BLaER1 treated with 17β-estradiol and CSF1 and Interleukin-3, amounts not matched to agents 10 nM and 100 nM (cell line): ENCODE measurements at regions not wholly inside any gene's neighbourhood (a gene's known extent, or its start where the extent isn't known, plus 50 kb on each side); places are given as distances from the start of the nearest gene placed in this dataset.
"Not testable (repeated sequence)": the region's sequence is repeated elsewhere in the genome, so short reads cannot be mapped to it uniquely, and the experiment has no call there.

Experiments used
- H3K27ac ChIP-seq, 11 experiments: shearing (Covaris generic); formaldehyde crosslinking; 2 replicates each; pipeline ENCODE4 v1.8.1; 2022
- H3K27me3 ChIP-seq, 11 experiments: shearing (Covaris generic); formaldehyde crosslinking; 2 replicates each; pipeline ENCODE4 v1.8.1; 2022
- H3K36me3 ChIP-seq, 11 experiments: shearing (Covaris generic); formaldehyde crosslinking; 2 replicates each; pipeline ENCODE4 v1.8.1; 2022
- H3K4me1 ChIP-seq, 10 experiments: shearing (Covaris generic); formaldehyde crosslinking; 2 replicates each; pipeline ENCODE4 v1.8.1; 2022
- H3K4me2 ChIP-seq, 11 experiments: shearing (Covaris generic); formaldehyde crosslinking; 2 replicates each; pipeline ENCODE4 v1.8.1; 2022
- H3K4me3 ChIP-seq, 10 experiments: shearing (Covaris generic); formaldehyde crosslinking; 2 replicates each; pipeline ENCODE4 v1.8.1; 2022
- H3K9ac ChIP-seq, 11 experiments: shearing (Covaris generic); formaldehyde crosslinking; 2 replicates each; pipeline ENCODE4 v1.8.1; 2022
- H3K9me3 ChIP-seq, 11 experiments: shearing (Covaris generic); formaldehyde crosslinking; replicated peaks in 1 of 11; 2 replicates each; pipeline ENCODE4 v1.8.1; 2022
- H4K20me1 ChIP-seq, 11 experiments: shearing (Covaris generic); formaldehyde crosslinking; 2 replicates each; pipeline ENCODE4 v1.8.1; 2022
- Cebpa-rat ChIP-seq, 11 experiments: shearing (Covaris generic); IDR thresholded peaks; 2 replicates each; pipeline ENCODE4 v1.8.1; 2022

DNA sequence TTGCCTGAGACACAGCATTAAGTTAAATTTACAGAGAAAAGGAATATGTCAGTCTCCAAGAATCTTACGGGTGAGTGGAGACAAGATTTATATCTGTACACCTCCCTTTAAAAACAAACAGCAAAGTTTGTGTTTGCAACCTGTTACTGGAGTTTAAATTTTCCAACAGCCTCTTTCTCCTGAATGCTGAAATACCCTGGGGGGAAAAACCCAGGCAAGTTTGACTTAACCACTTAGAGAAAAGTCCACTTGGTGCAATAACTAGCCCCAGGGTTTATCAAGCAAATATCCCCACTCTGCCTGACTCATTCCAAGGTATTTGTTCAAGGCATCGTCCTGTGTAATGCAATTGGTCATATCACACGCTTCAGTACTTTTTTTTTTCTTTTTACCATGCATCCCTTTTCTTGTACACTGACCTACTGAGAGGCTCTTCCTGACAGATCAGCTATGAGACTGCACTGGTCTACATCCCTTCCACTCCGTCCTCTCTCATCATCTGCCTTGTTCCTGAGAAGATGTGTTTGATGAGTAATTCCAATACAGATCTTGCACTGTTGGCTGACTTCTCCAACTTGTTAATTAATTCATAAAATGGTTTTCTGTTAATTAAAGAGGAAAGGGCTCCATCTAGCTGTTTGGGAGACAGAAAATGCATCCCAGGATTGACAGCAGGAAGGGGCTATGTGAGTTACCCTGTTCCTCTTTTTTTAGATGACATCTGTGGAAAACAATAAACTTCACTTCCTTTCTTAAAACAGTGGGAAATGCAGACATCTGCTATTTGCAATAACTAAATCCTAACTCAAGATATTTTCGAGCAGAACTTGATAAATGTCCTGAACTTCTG, 212.5 kb upstream of the IRS2 start:
- H3K27me3 ChIP-seq = no peaks in the 10 kb centered on the region
- H3K36me3 ChIP-seq = no peaks in the 10 kb centered on the region
- H3K9me3 ChIP-seq = peaks cover 0 to 20% (median 14%) of the 10 kb centered on the region in 11 experiments; a peak in 16 of 22 replicates
- no peak overlapping the region for H3K4me3 ChIP-seq
- peaks cover 9 to 24% (median 14%) of the 10 kb centered on the region in 10 experiments; a peak in 15 of 20 replicates for H3K4me1 ChIP-seq
- peak overlapping the region; percentile 5 to 81 (median 34); a peak in 18 of 22 replicates for H3K4me2 ChIP-seq
- H3K9ac ChIP-seq = no peak overlapping the region
- H4K20me1 ChIP-seq = no peaks in the 10 kb centered on the region
- H3K27ac ChIP-seq = no peak overlapping the region
- TF ChIP-seq Cebpa-rat (IDR thresholded peaks at IDR 0.05) = no peak

DNA sequence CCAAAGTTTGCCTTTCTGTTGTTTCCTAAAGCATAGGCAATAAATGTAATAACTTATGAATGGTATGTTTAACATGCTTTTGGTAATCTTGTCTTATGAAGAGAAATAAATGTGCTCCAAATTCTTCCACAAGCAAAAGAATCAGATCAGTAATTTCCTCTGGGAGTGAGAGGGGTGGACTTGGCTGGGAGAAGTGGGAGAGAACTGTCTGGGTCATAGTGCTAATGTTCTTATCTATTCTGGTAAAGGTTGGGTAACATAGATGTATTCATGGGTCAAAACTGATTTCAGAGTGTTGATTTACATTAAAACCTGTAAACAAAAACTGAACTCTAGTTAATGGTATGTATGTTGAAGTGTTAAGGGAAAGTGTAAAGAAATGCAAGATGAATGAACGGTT, 211.7 kb upstream of the IRS2 start:
- H3K9ac ChIP-seq = no peak overlapping the region
- 0 out of 22 replicates have a peak overlapping the region, but pooled peaks of 1 of the 11 experiments have one; percentile 76 for H3K4me2 ChIP-seq
- no peaks in the 10 kb centered on the region for H3K36me3 ChIP-seq
- H3K4me3 ChIP-seq = no peak overlapping the region
- no peak for TF ChIP-seq Cebpa-rat (IDR thresholded peaks at IDR 0.05)
- H3K27ac ChIP-seq = no peak overlapping the region
- peaks cover 9 to 24% (median 14%) of the 10 kb centered on the region in 10 experiments; a peak in 15 of 20 replicates for H3K4me1 ChIP-seq
- H3K9me3 ChIP-seq = peaks cover 5 to 23% (median 18%) of the 10 kb centered on the region in 11 experiments; a peak in 18 of 22 replicates
- H4K20me1 ChIP-seq = no peaks in the 10 kb centered on the region
- no peaks in the 10 kb centered on the region for H3K27me3 ChIP-seq

DNA sequence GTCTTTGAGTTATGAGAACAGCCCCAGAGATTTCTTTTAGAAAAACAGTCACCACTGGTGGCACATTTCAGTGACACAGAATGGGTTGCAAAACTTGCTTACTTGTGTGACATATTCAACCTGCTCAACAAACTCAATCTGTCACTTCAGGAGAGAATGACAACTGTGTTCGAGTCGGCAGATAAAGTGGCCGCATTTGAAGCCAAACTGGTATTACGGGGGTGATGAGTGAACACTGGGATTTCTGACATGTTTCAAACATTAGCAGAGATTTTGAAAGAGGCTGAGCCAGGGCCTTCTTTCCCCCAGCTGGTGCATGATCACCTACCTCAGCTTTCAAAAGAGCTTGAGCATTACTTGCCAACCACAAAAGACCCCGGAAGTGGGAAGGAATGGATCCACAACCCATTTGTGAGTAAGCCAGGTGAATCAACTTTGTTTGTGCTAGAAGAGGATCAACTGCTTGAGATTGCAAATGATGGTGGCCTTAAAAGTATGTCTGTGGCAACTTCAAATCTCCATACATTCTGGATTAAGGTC, 210.7 kb upstream of the IRS2 start:
- H3K4me3 ChIP-seq, H3K27ac ChIP-seq, H3K36me3 ChIP-seq, H3K4me2 ChIP-seq, H3K27me3 ChIP-seq, H4K20me1 ChIP-seq, H3K9ac ChIP-seq: not testable (repeated sequence)
- H3K9me3 ChIP-seq = peaks cover 12 to 31% (median 22%) of the 10 kb centered on the region in 11 experiments; a peak in 18 of 22 replicates
- peaks cover 9 to 24% (median 14%) of the 10 kb centered on the region in 10 experiments; a peak in 15 of 20 replicates for H3K4me1 ChIP-seq

DNA sequence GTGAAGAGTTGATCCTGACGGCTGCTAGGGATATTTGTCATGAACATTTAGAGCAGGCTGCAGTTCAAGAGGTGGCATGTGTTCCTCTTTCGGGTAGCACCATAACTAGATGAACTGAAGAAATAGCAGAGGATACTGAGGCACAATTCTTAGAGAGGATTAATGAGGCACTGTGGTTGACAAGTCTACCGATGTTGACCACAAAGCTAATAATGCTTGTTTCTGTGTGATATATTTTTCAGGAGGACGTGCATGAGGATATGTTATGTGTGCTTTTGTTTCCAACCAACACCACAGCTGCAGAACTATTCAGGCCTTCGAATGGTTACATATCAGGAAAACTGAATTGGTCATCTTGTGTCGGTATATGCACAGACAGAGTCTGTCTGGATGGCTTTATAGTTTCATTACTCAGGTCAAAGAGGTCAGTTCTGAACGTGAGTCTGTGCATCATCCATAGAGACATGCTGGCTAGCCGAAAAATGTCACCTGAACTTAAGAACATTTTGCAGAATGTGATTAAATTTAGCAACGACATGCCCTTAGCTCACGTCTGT, 210.1 kb upstream of the IRS2 start:
- Histone ChIP-seq H3K4me2 (no peak overlapping the region), H3K9ac (no peak overlapping the region), H3K4me1 (peaks cover 9 to 24% (median 14%) of the 10 kb centered on the region in 10 experiments; a peak in 15 of 20 replicates), H4K20me1 (no peaks in the 10 kb centered on the region), H3K27me3 (no peaks in the 10 kb centered on the region), H3K4me3 (no peak overlapping the region), H3K9me3 (peaks cover 12 to 31% (median 23%) of the 10 kb centered on the region in 11 experiments; a peak in 18 of 22 replicates), H3K36me3 (no peaks in the 10 kb centered on the region), H3K27ac (no peak overlapping the region)
- no peak for TF ChIP-seq Cebpa-rat (IDR thresholded peaks at IDR 0.05)

DNA sequence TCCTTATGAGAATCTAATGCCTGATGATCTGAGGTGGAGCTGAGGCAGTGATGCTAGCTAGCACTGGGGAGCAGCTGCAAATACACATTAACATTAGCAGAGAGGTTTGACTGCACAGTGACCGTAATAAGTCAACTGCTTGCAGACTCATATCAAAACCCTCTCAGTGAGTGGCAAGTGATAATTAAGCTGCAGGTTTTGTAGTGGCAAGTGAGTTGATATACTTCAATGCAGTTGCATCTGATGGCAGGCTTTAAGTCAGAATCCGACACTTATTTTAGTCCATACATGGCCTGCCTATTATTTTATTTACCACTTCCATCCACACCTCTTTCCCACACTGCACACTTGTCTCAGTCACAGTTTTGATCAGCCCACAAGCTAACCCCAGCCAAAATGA, 209.2 kb upstream of the IRS2 start:
- Histone ChIP-seq H3K27me3 (no peaks in the 10 kb centered on the region), H3K27ac (no peak overlapping the region), H3K4me2 (no peak overlapping the region), H3K36me3 (no peaks in the 10 kb centered on the region), H3K9ac (no peak overlapping the region), H3K9me3 (peaks cover 12 to 31% (median 23%) of the 10 kb centered on the region in 11 experiments; a peak in 18 of 22 replicates), H4K20me1 (no peaks in the 10 kb centered on the region), H3K4me1 (peaks cover 9 to 24% (median 14%) of the 10 kb centered on the region in 10 experiments; a peak in 15 of 20 replicates), H3K4me3 (no peak overlapping the region)
- no peak for TF ChIP-seq Cebpa-rat (IDR thresholded peaks at IDR 0.05)

DNA sequence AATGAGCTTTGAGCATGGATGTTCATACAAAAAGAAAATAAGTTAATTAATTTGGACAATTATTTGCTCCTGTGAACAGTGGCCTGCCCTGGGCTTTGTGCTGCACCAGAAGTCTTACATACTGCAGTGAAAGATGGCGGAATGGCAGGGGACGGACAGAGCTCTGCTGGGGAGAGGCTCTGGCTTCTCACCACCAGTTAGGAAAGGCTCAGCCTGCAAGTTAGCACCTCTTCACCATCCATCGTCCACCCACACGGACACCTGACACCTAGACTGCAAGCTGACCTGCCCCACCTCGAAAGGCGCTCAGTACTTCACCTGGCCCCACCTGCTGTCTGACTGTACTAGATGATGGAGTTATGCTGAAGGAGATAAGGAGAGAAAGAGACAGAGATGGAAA, 203.9 kb upstream of the IRS2 start:
- no peak for TF ChIP-seq Cebpa-rat (IDR thresholded peaks at IDR 0.05)
- peaks cover 11 to 25% (median 20%) of the 10 kb centered on the region in 11 experiments; a peak in 17 of 22 replicates for H3K9me3 ChIP-seq
- no peaks in the 10 kb centered on the region for H4K20me1 ChIP-seq
- H3K27ac ChIP-seq = no peak overlapping the region
- no peaks in the 10 kb centered on the region for H3K27me3 ChIP-seq
- H3K4me3 ChIP-seq = no peak overlapping the region
- H3K36me3 ChIP-seq = no peaks in the 10 kb centered on the region
- H3K4me1 ChIP-seq = no peaks in the 10 kb centered on the region
- no peak overlapping the region for H3K4me2 ChIP-seq
- no peak overlapping the region for H3K9ac ChIP-seq

DNA sequence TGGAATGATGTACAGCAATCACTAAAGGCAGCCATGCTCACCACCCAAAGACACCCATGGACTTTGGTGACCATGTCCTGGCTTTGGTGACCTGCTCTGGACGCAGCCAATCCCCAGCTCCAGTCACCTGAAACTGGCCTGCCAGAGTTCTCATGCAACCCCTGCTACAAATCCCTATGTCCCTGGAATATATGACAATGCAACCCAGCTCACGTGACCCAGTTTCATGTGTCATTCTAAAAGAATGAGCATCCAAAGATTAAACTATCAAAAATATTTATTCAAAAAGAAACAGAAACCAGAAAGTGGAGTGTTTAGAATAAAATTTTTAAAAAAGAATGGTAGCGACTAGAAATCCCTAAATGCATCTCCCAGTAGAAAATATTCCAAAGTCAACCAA, 203.3 kb upstream of the IRS2 start:
- Histone ChIP-seq H3K9me3 (peaks cover 9 to 22% (median 14%) of the 10 kb centered on the region in 11 experiments; a peak in 15 of 22 replicates), H3K4me2 (no peak overlapping the region), H3K9ac (no peak overlapping the region), H3K4me1 (no peaks in the 10 kb centered on the region), H4K20me1 (no peaks in the 10 kb centered on the region), H3K36me3 (no peaks in the 10 kb centered on the region), H3K27me3 (no peaks in the 10 kb centered on the region), H3K4me3 (no peak overlapping the region), H3K27ac (no peak overlapping the region)
- no peak for TF ChIP-seq Cebpa-rat (IDR thresholded peaks at IDR 0.05)

DNA sequence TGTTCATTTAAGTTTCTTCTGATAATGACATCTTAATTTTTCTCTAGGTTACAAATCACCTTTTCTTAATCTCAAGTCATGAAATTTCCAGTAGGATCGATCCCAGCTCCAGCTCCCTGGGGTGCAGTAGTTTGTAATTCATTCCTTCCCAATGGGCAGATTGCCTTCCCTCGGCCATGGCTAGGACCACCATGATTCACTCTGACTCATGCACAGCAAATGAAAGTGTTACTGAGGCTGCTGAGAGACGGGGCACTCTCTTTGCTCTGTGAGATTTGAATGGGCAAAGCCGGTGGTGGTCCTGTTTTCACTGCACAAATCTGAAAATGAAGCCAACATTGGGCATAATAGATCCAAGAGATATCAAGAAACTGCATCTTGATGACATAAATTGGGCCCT, 202.8 kb upstream of the IRS2 start:
- Histone ChIP-seq H3K4me2 (no peak overlapping the region), H3K9ac (no peak overlapping the region), H3K9me3 (peaks cover 8 to 19% (median 13%) of the 10 kb centered on the region in 11 experiments; a peak in 15 of 22 replicates), H3K4me1 (no peaks in the 10 kb centered on the region), H3K4me3 (no peak overlapping the region), H3K36me3 (no peaks in the 10 kb centered on the region), H3K27ac (no peak overlapping the region), H3K27me3 (no peaks in the 10 kb centered on the region), H4K20me1 (no peaks in the 10 kb centered on the region)
- no peak for TF ChIP-seq Cebpa-rat (IDR thresholded peaks at IDR 0.05)

DNA sequence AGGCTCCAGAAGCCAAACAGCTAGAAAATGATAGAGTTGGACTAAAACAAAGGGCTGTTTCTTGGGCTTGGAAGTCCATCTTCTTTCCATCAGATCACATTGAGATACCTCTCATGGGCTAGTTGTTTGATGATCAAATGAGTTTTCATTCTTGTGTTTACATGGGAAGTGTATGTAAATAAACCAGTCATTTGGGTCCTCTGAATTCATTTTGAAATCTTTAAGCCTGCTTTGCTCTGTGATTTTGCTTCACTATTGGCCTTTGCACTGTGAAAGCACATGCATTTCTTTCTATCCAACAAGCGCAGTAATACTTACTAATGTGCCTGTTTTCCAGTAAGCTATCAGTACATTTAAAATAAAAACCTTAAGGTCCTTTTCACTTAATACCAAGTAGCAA, 200.5 kb upstream of the IRS2 start:
- Histone ChIP-seq H3K27ac (no peak overlapping the region), H4K20me1 (no peaks in the 10 kb centered on the region), H3K36me3 (no peaks in the 10 kb centered on the region), H3K4me1 (peaks cover 0 to 7% (median 0%) of the 10 kb centered on the region in 10 experiments; a peak in 4 of 20 replicates), H3K27me3 (no peaks in the 10 kb centered on the region), H3K9me3 (peaks cover 0 to 8% (median 0%) of the 10 kb centered on the region in 11 experiments; a peak in 4 of 22 replicates), H3K4me2 (no peak overlapping the region), H3K4me3 (no peak overlapping the region), H3K9ac (no peak overlapping the region)
- no peak for TF ChIP-seq Cebpa-rat (IDR thresholded peaks at IDR 0.05)
